NOMO-1 treated with DMSO at 0.1 percent for 48 hours (cell line): ENCODE measurements at regions not wholly inside any gene's neighbourhood (a gene's known extent, or its start where the extent isn't known, plus 50 kb on each side); places are given as distances from the start of the nearest gene placed in this dataset.

Source experiments
- DNase-seq: peaks from one replicate; lab custom pipeline; 2025; ENCODE audit not compliant: unreplicated experiment; lab: John Stamatoyannopoulos, UW

DNA sequence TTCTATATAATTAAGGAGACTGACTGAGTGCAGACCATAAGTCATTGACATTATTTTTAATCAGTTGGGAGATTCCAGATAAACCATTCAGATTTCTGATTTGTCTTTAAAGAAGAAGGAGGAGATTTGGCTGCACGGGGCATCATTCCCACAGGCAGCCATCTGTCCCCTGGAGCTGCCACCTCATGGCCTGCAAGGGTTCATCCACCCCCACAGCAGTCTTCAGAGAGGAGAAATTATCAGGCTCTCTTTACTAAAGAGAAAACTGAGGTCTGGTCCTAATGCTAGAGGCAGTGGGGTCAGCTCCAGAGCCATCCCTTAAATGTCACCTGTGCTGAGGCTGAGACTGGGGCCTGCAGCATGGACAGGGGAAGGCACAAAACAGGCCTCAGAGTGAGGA is 501.3 kb upstream of the SULF2 start:
- no peak for DNase-seq

DNA sequence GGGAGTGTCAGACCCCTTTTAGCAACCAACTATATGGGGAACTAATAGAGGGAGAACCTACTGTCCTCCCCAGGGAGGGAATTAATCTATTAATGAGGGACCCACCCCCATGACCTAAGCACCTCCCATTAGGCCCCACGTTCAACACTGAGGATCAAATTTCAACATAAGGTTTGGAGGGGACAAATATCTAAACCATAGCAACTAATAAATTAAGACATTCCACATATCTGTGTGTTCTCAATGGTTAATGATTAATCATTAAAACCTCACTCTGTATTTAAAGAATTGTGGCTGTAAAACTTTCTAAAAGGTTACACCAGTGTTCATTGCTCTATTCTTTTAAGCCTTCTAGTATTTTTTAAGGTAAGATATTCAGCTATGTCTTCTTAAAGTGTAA is 500.4 kb upstream of the SULF2 start:
- DNase-seq: no peak

DNA sequence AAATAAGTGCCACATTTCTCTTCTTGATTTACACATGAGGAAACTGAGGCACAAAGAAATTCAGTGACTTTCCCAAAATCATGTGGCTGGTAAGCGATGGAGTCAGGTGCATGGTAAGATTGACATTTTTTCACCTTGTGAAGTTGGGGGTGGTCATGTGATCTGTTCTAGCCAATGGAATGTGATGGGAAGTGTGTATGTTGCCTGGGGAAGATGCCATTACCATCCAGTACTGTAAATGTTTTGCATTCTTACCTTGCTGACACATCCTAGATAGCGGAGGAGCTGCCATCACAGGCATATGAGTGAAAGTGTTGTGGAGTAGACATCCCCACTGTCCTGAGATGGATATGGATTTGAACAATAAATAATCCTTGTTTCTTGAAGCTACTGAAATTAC is 499.6 kb upstream of the SULF2 start:
- no peak for DNase-seq

DNA sequence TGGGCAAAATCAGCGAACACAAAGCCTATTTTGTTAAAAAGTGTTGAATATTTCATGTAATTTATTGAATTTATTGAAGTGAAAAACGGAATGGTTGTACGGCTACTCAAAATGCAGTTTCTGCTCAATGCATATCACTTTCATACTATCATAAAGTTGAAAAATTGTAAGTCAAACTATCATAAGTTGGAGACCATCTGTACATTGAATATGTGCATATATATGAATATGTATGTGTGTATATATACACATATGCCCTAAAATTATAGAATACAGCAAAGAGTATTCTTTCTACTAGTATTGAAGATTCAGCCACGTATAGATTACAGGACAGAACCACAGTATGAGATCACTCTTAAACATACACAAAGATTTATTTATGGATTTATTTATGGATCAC is 499.0 kb upstream of the SULF2 start:
- DNase-seq: no peak

DNA sequence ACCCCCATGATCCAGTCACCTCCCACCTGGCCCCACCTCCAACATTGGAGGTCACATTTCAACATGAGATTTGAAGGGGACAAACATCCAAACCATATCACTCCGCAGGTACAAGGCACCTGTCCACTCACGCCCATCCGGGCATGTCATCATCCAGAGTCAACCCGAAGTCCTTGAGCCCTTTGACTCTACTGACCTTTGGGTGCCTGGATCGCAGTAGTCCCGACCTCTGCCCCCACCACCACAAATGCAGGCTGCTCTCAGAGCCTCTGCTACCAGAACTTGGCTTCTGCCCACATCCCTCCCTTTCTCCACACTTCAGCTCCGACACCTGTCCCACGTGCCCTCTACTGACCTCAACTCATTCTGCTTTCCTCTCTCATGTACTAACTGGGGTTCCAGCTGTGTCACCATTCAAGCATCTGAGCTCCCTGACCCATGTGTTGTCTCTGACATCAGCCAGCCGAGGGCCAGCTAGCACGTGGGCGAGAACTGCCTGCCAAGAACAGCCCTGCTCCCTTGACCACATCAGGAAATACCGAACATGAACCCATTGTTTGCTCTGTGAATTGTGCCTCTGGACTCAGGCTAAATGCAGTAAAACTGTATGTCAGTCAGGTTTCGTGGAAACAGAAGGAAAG is 498.3 kb upstream of the SULF2 start:
- DNase-seq: no peak

DNA sequence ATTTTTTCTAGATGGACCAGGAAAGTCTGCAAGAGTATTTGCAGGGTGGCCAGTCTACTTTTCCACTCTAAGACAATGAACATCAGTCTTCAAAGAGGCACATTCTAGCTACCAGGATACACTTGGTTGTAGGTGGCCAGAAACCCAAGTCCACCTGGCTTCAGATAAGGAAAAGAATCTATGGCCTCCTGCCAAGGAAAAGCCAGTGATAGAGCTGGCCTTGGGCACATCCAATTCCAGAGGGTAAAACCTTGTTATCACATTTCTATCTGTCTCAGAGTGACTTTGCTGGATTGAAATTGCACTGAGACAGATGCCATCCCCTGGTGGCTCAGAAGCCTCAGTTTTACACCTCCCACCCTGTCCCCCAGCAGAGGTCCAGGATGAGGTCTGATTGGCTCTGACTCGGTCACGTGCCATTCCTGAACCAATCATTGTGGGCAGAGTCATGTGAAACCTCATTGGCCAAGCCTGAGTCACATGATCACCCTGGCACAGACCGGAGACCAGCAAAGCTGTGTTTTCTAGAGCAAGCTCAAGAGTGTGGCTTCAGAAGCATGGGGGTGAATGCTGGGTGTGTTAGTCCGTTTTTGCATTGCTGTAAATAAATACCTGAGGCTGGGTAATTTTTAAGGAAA is 497.4 kb upstream of the SULF2 start:
- no peak for DNase-seq

DNA sequence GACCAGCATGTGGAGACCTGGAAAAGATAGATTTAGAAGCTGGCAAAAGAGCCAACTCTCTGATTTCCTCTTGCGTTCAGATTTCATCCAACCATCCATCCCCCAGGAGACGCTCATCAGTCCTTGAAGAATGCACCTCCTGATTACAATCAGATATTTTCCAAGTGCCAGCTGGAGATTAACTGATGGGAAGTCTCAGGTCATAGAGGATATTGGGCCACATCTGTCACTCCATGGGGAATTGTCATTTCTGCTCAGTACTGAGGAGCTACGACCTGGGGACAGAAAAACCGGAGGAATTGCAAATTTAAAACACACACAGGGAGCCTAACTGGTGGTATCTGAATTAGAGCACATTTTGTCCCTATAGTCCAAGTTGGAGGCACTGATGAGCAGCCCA is 496.2 kb upstream of the SULF2 start:
- no peak for DNase-seq

DNA sequence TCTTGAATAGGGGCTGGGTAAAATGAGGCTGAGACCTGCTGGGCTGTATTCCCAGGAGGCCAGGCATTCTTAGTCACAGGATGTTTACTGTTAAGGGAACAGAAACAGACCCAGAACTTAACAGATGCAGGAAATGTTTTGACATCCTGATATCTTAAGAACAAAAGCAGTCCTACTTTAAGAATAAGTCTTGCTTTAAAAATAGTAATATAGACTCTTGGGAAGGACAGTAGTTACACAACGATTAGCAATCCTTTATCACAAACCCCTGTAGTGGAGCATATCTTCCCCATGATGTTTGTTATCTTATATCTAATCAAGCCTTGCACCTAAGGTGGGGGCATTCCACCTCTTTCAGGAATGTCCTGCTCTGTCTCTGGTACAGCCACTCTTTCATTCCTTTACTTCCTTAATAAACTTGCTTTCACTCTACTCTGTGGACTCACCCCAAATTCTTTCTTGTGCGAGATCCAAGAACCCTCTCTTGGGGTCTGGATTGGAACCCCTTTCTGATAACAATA is 493.7 kb upstream of the SULF2 start:
- no peak for DNase-seq

DNA sequence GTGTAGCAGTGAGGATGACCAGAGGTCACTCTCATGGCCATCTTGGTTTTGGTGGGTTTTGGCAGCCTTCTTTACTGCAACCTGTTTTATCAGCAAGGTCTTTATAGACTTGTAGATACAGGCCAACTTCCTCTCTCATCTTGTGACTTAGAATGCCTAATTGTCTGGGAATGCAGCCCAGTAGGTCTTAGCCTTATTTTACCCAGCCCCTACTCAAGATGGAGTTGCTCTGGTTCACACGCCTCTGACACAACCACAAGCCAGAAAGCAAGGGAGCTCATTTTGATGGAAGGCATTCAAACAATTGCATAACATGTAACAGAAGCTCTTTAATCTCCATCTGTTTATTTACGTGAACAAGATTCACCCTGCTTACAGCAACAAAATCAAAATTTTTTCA is 492.0 kb upstream of the SULF2 start:
- no peak for DNase-seq

DNA sequence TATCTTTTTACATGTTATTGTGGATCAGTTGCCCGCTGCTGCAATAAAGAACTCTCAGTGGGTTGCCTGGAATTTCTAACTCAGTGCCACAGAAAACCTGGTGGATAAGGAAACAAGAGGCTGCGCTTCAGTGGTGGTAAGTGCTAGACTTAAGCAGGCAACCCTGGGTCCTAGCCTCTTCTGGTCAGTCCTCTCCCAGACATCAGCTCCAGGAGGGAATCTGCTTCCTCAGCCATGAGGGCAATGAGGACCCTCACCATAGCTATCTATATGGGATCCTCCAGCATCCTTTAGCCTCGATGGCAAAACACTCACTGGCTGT is 490.7 kb upstream of the SULF2 start:
- no peak for DNase-seq

DNA sequence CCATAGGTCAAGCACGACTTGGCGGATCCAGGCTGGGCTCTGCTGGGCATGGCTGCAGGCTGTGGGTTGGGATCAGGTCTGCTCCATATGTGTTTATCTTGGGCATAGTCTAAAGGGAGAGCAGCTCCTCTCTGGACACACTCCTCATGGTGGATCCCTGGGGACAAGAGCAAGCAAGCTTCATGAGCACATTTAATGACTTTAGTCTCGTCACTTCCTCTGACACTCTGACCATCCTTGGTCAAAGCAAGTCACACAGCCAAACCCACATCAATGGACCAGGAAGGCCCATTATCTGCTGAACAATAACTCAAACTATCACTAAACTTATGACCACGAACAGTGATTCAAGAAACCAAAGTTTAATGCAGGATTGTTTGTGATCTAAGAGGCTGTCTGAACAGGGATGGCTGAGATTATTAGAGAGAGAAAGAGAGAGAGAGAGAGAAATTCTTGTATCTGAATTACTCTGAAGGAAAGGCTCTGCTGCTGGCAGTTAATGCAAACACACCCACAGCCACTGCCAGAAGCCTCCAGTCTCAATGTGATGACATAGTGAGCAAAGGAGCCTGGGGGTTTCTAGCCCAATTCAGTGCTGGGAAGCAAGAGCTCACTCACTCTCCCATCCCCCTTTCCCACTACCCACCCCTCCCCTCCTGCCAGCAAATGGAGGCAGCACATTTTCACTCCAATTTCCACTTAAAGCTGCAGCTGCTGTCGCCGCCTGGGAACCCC is 490.2 kb upstream of the SULF2 start:
- no peak for DNase-seq

DNA sequence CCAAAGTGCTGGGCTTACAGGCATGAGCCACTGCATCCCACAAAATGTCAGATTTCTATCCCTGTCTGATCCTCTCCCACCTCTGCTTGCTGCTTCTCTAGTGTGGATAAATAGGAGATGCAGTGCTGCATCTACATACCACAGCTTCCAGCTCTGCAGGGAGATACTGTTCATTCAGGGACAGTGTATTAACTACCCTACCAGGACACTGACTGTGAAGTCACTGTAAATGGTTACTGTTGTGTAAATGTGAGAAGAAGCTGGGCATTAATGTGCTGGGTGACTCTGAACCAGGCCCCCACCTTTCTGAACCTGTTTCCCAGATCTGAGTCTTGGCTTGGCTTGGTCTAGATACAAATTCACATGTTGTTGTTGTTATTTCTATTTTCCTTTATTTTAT is 488.6 kb upstream of the SULF2 start:
- DNase-seq: no peak

DNA sequence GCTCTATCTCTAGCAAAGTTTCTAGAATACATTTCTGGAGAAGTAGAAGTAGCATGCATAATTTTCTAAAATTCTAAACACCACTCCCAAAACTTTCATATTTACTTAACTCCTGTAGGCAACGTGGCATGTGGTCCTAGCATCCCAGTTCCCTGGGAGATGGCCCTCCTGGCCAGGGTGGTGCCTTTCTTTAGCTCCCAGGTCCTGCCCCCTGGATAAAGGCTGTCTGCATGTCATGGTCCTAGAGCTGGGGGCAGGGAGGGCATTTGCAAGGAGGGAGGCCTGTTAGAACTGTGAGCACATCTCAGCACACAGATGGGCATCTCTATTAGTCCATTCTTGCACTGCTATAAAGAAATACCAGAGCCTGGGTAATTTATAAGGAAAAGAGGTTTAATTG is 485.6 kb upstream of the SULF2 start:
- DNase-seq: no peak

DNA sequence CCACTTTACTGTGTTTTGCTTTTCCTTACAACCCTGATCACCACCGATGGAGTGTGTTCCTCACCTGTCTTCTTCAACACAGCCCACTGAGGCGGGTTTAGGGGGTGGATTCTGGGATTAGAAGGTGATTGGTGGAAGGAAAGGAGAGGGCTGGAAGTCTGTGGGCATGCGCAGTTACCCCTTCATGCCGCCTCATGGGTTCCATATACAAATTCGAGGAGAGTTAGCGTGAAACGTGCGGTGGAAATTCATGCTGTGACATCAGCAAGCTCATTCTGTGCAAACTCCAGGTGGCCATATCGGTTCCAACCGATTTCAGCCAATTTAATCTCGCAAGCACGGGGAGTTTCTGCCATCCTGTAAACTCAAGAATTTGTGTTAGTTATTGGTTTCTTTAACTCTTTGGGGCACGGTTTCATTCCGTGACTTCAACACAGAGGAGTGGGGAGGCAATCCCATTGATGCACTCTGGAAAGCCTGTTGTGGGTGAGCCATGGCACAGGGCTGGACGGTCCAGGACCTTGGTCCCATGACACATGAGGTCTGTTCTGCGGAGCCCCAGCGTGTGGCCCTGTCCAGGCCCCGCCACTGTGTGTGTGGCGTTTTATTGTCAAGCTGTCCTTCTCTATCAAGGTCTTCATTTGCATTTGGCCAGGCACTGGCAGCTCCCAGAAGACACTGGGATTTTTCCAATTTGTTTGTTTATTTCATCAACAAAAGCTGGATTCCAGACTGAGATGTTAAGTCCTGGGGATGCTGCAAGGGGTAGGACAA is 482.8 kb upstream of the SULF2 start:
- no peak for DNase-seq

DNA sequence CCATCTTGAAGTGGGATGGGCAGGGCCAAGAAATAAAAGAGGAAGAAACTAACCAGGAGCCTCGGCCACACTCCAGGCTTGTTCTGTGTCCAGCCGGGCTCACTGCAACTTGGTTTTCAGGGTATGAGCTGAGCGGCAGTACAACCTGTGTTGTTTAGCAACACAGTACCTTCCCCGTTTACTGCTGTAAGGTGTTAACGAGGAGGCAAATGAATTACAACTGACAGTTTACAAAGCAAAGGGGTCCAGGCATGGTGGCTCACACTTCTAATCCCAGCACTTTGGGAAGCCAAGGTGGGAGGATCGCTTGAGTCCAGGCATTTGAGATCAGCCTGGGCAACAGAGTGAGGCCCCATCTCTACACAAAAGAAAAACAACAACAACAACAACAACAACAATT is 481.3 kb upstream of the SULF2 start:
- no peak for DNase-seq

DNA sequence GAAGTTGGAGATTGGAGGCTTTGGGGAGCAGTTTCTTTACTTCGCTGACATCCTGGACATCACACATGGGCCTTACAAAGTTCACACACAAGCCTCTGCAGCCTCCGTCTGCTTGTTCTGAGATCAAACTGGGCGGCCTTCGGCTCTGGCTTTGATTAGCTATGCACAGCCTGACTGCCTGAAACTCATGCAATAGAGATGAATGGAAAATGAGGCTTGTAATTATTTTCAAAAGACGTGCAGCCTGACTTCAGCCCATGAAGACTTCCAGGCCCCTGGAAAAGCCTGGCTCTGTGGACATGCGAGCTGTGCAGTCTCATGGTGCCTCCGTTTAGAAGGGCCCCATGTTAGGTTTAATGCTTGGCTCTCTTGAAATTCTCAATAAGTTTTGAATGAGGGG is 480.5 kb upstream of the SULF2 start:
- DNase-seq: no peak

DNA sequence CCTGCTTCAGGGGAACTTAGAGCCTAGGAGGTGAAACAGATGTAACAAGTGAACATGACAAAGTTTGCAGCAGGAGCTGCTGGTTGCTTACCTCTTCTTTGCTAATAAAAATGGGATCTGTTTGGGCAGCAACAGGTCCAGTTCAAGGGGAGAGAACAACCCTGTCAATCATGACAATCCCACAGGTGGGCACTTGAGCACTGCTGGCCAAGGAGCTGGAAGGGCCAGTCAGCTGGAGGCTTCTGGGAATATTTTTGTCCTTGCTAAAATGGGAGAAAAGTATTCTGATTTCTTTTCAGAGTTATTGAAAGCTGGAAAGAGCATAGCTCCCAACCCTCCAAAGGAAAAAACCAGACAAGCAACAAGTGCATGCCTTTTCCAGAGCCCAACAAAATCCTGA is 477.7 kb upstream of the SULF2 start:
- DNase-seq: no peak

DNA sequence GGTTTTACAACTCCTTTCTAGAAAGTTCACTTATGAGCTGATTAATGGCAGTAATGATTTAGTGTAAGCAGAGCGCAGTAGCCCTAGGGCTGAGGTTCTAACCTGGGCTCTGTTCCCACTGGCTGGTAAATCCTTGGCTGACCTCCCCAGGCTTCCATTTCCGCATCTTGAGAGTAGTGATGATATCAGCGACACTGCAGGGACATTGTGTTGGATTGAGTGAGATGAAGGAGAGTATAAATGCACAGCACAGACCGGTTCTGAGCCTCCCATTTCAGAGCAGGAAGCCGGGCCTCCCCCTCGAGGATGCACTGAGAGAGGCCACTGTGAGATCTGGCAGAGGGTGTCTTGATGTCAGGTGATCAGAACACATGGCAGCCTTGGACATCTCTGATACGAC is 477.2 kb upstream of the SULF2 start:
- DNase-seq: no peak

DNA sequence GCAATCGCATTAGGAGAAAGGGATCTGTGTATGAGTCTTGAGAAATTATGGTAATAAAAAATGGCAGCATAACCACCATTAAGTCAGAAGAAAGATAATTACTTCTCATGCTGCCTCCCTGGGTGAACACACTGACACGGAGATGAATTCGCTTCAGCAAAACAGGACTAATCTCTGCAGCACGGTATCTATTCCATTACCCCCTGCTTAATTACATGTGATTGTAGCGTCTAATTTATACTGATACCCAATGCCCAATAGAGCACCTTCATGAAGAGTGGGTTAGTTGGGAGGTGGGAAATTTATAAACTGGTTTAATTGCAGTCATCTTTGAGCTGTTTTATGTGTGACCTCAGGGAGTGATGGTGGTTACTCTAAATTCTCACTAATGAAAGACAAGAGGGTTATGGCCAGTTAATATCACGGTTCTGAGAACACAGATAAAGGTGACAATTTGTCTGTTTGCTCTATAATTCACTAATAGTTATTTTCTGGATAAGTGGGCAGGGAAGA is 476.2 kb upstream of the SULF2 start:
- DNase-seq: no peak

DNA sequence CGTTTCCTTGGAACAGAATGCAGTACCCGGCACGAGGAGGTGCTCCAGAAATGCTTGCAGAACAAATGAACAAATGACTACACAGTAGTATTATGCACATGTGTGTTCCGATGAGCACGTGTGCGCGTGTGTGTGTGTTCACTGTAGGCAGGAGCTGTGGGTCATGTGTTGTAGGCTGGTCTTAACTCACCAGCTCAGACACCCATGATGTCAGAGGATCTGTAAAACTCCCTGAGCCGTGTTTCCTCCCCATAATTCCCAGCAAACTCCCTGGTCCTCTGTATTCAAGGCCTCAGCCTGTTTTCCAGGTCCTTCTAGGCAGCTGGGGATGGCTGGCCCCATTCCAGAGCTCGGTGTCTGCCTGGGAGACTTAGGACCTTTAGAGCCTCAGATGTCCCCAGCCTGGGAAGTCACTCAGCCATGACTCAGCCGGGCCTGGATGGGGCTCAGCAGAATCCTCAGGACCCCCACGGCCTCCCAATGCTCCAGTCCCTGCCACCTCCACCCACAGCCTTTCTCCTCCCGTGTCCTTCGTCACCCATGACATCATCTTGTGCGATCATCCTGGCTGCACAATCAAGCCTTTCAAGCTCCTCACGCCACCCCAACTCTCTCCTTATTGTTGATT is 475.0 kb upstream of the SULF2 start:
- no peak for DNase-seq

DNA sequence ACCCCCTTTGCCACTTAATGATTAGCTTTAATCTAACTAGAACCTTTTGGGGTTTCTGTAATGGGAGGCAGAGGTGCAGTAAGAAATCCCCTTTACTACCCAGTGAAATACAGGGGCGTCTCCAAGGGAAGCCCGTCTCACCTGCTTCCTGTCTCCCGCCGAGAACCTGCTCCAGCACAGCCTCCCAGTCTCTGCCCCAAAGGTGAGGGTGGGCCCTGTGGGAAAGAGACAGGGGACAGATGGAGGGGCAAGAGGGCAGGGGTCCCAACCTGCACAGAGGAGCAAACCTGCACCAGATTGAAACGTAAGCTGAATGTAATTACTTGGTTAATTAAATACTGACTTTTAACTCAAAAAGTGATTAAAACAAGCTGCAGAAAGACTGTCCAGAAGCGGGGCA is 474.2 kb upstream of the SULF2 start:
- DNase-seq: no peak
